ENCODE measurements at regions not wholly inside any gene's neighbourhood (a gene's known extent, or its start where the extent isn't known, plus 50 kb on each side); places are given as distances from the start of the nearest gene placed in this dataset.
"Not testable (repeated sequence)": the region's sequence is repeated elsewhere in the genome, so short reads cannot be mapped to it uniquely, and the experiment has no call there.

DNA sequence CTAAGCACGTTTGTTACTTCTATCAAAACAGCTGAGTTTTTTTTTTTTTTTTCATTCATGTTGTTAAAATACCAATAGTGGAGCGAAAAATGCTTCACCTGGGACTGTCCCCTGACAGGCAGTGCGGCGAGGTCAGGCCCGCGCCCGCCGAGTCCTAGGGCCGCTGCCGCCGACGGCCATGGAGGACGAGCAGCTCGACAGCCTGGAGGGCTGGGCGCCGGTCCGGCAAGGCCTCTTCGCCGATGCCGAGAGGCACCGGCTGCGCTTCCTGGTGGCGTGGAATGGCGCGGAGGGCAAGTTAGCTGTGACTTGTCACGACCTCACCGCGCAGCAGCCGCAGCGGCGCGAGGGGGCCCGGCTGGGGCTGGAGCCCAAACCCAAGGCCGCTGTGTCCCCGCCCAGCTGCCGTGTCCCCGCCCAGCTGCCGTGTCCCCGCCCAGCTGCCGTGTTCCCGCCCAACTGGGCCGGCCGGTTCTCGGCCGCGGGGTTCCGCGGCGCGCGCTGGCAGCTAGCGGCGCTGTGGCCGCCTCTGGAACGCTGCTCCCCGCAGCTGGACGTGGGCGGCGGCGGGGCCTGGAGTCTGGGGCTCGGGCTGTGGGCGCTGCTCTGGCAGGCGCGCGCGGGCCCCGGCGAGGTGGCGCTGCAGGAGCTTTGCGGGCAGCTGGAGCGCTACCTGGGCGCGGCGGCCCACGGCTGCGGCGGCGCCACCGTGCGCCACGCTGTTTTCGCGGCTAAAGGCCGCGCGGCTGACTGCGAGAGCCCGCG, 56.7 kb upstream of the GOLGA8R start:
- DNase-seq (ENCODE audit: insufficient read length, low spot score) = not testable (repeated sequence)
- FAIRE-seq = peak; percentile 85

DNA sequence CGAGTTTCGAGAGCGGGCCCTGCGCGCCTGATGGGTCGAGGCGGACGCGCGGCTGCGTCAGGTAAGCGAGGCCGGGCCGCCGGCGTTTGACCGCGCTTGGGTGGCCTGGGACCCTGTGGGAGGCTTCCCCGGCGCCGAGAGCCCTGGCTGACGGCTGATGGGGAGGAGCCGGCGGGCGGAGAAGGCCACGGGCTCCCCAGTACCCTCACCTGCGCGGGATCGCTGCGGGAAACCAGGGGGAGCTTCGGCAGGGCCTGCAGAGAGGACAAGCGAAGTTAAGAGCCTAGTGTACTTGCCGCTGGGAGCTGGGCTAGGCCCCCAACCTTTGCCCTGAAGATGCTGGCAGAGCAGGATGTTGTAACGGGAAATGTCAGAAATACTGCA, 57.3 kb upstream of the GOLGA8R start:
- DNase-seq (ENCODE audit: insufficient read length, low spot score); FAIRE-seq: not testable (repeated sequence)

DNA sequence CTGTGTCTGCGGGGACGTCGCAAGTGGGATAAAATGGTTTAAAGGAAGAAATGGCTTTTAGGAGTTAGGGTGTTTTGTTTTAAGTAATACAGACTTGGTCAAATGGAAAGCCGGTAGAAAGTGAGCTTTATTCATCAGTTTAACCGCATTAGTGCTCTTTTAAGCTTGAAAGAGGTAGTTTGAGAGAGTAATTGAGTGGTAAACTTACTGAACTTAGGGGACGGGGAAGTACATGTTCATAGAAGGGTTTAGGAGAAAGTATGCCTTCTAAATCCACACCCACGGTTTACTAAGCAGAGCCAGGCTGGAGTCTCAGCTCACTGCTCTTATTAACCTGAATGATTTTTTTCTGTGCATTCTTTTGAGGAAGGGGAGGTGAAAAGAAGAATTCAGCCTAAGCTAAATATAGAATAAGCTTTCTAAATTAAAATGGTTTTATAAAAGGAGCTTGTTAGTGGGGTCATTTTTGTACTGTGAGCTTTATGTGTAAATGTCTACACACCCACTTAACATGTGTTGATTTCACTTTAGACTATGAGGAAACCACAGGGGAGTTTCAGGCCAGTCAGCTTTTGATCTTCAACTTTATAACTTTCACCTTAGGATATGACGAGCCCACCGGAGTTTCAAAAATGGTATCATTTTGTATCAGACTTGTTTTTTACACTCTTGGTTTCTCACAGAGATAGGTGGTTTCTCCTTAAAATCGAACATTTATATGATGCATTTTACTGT, 57.9 kb upstream of the GOLGA8R start:
- DNase-seq (ENCODE audit: insufficient read length, low spot score); FAIRE-seq: not testable (repeated sequence)

DNA sequence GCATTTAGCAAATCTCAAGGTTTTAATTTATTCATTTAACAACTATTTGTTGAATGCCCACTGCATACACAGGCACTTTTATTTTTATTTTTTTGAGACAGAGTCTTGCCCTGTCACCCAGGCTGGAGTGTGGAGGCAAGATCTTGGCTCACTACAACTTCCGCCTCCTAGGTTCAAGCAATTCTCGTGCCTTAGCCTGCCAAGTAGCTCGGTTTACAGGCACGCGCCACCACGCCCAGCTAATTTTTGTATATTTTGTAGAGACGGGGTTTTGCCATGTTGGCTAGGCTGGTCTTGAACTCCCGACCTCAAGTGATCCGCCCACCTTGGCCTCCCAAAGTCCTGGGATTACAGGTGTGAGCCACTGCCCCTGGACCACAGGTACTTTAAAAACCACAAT, 67.0 kb upstream of the GOLGA8Q start:
- not testable (repeated sequence) for DNase-seq (ENCODE audit: insufficient read length, low spot score); FAIRE-seq

DNA sequence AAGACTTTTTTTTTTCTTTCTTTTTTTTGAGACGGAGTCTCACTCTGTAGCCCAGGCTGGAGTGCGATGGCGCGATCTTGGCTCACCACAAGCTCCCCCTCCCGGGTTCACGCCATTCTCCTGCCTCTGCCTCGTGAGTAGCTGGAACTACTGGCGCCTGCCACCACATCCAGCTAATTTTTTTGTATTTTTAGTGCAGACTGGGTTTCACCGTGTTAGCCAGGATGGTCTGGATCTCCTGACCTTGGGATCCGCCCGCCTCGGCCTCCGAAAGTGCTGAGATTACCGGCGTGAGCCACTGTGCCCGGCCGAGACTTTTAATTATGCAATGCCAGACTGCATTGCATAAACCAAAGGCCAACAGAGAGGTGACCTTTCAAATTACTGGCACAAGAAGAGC, 62.6 kb upstream of the GOLGA8Q start:
- not testable (repeated sequence) for FAIRE-seq; DNase-seq (ENCODE audit: insufficient read length, low spot score)

DNA sequence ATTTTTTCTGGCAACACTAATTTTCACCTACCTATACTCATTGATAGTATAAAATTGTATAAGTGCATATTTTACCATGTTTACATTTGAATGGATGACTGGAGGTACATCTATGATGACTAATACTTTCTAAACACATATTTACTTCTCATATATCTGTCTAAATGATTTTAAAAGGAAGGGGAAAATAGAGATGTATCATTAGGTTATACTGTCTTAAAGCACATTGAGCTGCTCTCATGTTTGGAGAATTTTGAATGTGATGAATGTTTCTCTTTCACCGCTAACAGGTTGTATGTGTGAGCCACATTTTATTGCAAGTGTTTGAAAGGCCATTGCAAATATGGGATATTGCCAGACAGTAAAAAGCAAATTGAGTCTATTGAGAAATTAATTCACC, 61.5 kb upstream of the GOLGA8Q start:
- not testable (repeated sequence) for FAIRE-seq; DNase-seq (ENCODE audit: insufficient read length, low spot score)

DNA sequence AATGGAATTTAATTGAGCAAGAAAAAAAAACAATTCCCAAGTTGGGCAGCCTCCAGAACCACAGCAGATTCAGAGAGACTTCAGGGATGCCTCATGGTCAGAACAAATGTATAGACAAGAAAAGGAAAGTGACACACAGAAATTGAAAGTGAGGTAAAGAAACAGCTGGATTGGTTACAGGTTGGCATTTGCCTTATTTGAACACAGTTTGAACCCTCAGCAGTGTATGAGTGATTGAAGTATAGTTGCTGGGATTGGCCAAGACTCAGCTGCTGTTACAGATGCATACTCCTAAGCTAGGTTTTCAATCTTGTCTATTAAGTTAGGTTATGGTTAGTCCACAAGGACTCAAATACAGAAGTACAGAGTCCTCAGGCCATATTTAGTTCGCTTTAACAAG, 57.9 kb upstream of the GOLGA8Q start:
- not testable (repeated sequence) for DNase-seq (ENCODE audit: insufficient read length, low spot score); FAIRE-seq

DNA sequence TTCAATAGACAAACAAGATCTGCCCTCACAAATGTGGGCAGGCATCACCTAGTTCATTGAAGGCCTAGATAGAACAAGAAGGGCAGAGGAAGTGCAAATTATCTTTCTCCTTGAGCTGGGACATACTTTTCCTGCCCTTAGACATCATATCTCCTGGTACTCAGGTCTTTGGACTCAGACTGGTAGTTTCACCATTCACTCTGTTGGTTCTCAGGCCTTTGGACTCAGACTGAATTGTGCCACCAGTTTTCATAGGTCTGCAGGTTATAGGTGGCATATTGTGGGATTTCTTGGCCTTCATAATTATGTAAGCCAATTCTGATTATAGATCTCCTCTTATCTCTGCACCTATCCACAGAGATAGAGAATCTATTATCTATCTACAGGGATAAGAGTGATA, 54.6 kb upstream of the GOLGA8Q start:
- not testable (repeated sequence) for FAIRE-seq

DNA sequence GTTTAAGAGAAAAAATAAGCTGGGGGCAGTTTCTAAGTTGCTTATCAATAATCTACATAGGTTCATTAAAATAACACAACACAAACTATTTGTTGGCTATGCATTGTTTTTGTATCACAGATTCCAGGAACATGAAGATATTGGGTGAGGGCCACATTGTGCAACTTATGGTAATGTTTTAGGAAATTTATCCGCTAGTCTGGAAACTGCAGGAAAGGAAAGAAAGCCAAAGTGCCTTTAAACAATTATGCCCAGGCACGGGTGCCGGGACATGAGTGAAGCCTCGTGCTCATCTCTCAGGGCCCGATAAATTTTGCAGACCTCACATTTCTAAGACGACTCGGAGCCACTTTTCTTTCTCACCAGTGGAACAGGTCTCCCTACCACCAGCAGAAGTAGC, 52.6 kb upstream of the GOLGA8Q start:
- not testable (repeated sequence) for FAIRE-seq

More for the DNA sequence above, 54.6 kb upstream of the GOLGA8Q start:
- not testable (repeated sequence) for DNase-seq (ENCODE audit: insufficient read length, low spot score)

DNA sequence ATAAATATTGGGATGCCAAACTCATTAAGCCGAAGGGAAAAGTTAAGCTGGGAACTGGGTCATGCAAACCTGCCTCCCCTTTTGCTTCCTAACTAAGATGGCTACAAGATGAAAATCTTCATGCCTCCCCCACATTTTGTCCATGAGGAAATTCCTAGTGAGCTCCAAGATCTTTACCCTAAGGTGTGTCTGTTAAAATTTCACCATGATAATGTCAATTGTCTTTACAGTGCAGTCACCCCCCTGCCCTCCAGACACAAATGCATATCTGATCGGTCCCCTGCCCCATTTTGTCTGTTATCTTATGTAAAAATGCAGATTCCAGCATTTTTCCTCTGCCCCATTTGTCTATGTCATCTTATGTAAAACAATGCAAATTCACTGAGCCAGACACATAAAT, 51.3 kb upstream of the GOLGA8Q start:
- not testable (repeated sequence) for FAIRE-seq; DNase-seq (ENCODE audit: insufficient read length, low spot score)

More for the DNA sequence above, 52.6 kb upstream of the GOLGA8Q start:
- DNase-seq (ENCODE audit: insufficient read length, low spot score) = not testable (repeated sequence)

All from HTR-8/SVneo (cell line).